Central memory CD4-positive, alpha-beta T cell (primary cell): ENCODE measurements at regions not wholly inside any gene's neighbourhood (a gene's known extent, or its start where the extent isn't known, plus 50 kb on each side); places are given as distances from the start of the nearest gene placed in this dataset.
"Not testable (repeated sequence)": the region's sequence is repeated elsewhere in the genome, so short reads cannot be mapped to it uniquely, and the experiment has no call there.

Experiments used
- DNase-seq: peaks from one replicate; pipeline ENCODE4 v3.0.0; 2022

DNA sequence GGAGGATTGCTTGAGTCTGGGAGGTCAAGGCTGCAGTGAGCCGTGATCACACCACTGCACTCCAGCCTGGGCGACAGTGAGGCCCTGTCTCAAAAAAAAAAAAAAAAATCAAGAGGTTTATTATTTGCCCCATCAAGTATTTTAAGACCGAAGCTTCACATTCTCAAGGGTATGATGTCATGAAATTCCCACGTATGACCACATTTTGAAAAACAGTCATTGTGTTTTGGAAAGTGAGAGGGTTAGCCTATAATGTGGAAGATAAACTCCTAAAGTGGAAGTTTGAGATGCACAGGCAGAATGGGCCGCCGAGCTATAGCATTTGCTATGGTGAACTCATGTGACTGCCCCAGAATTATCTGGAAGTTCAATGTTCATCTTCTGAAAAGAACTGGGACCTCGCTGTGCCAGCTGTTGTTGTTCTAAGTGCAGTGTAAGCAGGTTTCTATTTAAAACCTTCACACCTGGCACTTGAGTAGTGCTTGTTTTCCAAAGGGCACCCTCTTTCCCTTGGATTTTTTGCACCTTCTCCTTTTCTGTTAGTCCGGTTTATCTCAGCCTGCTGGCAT lies 96.9 kb upstream of the SLC25A33 start:
- DNase-seq = no peak

DNA sequence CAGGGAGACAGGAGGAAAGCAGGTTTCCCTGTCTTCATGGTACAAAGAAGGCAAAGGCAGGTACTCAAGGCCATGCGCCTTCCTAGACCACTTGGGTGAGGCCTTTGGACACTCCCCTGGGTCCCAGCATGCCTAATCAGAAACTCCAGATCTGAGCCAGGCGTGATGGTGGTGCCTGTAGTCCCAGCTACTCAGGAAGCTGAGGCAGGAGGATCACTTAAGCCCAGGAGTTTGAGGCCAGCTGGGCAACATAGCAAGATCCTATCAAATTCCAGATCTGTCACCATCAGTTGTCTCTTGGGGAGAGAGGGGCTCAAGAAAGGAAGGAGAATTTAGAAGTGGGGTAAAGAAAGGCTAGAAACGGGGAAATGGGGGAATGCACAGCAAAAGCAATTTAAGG lies 96.3 kb upstream of the SLC25A33 start:
- no peak for DNase-seq

DNA sequence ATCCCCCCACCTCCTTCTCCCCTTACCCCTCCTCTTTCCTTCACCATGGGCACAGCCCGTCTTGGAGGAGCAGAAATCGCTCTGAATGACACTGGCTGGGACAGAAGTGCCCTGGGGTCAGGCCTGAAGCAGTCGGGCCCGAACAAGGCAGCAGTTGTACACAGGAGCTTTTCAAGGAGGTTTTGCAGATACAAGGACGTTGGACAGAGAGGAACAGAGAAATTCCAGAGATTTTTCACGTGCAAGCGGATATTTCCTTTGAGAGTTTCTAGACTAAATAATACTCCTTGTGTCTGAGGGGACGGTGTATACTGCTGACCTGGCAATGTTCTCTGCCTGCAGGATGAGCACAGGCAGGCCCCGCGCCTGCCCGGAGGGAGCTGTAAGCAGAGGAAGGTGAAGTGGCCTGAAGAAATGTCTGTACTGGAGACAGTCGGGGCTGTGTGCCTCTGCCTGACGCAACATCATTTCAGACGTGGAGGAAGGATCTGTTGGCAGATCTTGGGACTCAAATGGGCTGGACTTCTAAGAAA lies 95.3 kb upstream of the SLC25A33 start:
- DNase-seq = no peak

DNA sequence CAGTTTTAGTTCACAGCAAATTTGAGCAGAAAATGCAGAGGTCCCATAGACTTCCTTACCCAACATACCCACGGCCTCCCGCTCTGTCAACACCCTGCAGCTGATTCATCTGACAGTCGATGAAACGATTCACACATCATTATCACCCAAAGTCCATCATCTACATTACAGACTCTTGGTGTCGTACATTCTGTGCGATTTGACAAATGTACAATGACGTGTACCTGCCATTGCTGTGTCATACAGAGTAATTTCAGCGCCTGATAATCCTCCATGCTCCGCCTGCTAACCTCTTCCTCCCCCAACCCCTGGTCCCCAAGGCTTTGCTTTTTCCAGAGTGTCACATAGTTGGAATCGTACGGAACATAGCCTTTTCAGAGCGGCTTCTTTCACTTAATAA lies 94.7 kb upstream of the SLC25A33 start:
- DNase-seq = no peak

DNA sequence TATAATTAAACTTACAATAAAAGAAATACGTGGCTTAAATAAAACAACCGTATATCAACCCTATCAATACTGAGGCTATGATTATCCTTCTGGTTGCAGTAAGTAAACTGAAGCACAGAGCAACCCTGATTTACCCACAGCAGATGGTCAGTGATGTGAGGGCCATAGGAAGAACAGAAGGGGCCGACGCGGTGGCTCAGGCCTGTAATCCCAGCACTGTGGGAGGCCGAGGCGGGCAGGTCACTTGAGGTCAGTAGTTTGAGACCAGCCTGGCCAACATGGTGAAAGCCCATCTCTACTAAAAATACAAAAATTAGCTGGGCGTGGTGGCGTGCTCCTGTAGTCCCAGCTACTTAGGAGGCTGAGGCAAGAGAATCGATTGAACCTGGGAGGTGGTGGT lies 94.2 kb upstream of the SLC25A33 start:
- not testable (repeated sequence) for DNase-seq

DNA sequence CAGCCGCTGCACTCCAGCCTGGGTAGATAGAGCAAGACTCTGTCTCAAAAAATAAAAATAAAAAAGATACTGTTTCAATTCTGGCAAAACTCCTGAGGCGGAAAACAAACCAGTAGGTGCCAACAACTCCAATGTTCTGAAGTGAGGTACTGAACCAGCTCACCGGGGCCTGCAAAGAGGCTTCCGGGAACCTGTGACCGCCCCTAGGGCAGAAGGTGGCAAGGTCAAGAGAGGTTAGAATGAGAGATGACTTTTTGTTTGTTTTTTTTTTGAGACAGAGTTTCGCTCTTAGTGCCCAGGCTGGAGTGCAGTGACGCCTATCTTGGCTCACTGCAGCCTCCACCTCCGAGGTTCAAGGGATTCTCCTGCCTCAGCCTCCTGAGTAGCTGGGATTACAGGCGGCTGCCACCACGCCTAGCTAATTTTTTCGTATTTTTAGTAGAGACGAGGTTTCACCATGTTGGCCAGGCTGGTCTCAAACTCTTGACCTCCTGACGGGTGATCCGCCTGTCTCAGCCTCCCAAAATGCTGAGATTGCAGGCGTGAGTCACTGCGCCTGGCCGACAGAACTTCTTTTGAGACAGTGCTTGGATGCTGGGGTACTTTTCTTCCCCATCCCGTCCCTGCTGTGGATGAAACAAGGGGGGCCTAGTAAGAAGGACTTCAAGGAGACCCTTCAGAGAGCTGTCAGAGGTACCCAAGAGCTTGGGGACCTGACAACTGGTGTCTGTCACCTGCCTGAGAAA lies 91.9 kb upstream of the SLC25A33 start:
- no peak for DNase-seq

DNA sequence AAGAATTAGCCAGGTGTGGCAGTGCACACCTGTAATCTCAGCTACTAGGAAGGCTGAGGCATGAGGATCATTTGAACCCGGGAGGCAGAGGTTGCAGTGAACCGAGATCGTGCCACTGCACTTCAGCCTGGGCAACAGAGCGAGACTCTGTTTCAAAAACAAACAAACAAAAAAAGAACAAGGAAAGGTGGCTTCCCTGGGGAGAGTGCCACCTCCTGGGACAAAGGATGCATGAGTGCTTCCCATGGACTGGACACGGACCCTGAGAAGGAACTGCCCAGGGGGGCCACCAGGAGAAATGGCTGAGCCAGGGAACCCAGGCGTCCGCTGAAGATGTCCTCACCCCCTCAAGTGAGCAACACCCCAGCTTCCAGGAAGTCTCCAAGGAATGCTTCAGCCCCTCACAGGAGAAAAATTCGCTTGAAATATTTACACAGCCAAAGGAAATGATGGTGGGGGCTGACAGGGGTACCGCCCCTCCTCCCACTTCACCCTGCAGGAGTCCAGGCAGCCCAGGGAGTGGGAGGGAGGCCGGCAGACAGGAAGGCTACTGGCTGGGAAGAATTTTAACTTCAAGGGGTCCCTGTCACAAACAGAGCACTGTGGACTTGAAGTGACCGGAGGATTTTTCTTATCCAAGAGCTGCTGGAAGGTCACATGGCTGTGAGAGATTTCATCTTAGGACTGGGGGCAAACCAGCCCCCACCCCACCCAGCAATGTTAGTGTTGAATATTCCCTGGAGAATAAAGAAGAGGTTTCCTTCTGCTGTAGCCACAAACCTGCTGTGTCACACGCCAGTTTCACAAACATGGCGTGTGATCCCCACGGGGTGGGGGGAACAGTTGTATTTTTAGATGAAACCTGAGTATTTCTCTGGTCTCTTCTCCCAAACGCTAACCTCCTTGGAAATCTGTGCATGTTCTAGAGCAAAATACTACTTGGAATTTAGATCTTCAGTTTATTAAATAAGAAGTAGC lies 90.8 kb upstream of the SLC25A33 start:
- DNase-seq = no peak

DNA sequence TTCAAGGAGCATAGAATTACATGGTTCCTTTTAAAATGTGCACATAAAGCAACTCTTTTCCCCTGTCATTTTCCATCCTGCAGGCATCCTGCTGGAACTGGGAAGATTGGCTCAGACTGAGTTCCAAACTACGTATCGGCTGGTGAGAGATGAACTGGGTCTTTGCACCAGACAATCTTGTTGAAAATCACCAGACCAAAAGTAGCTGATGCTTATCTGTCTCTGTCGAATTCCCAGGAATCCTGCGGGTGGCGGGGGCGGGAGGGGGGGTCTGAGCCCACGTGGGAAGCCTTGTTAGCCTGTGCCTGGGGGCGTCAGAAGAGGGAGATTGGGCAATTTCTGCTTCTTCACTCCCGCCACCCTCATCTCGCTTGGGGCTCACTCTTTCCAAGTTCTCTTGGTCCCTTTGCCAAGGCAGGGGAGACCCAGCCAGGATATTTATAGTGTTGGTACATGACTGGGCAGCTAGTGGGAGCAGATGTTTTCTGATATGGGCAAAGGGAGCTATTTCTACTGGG lies 90.1 kb upstream of the SLC25A33 start:
- DNase-seq = no peak

DNA sequence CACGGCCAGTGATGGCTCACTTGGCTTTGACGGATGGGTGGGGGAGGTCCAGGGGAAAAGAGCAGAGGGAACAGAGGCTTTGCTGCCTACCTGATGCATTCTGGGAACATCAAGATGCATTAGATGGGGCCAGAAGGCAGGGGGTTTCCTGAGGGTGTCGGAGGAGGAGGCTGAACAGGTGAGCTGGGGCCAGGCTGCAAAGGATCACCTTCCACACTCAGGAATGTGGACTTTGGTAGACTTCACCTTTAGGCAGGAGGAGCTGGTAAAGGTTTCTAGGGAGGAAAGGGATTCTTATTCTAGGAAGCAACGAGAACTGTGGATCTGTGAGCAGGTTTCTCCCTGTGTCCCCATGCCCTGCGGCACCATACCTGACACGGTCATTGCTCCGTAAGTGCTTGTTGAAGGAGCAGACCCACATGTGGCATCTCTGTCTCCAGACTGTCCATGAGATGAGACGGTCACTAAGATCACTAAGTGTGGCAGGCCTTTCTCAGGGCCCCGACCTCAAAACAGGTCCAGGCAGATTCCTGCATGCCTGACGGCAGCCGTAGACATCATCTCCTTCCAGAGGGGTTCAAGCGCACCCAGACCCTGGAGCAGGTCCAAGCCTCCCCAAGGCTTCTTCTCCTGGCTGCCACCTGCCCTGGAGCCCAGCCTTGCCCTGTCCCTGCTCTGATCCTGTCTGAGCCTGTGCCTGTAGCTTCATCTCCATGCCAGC lies 89.1 kb upstream of the SLC25A33 start:
- DNase-seq = no peak

DNA sequence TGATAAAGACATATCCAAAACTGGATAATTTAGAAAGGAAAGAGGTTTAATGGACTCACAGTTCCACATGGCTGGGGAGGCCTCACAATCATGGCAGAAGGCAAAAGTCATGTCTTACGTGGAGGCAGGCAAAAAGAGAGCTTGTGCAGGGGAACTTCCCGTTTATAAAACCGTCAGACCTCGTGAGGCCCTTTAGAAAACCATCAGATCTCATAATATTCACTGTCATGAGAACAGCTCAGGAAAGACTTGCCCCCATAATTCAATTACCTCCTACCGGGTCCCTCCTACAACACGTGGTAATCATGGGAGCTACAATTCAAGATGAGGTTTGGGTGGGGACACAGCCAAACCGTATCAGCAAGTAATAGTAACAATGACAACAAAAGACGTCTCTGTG lies 88.2 kb upstream of the SLC25A33 start:
- DNase-seq = no peak

DNA sequence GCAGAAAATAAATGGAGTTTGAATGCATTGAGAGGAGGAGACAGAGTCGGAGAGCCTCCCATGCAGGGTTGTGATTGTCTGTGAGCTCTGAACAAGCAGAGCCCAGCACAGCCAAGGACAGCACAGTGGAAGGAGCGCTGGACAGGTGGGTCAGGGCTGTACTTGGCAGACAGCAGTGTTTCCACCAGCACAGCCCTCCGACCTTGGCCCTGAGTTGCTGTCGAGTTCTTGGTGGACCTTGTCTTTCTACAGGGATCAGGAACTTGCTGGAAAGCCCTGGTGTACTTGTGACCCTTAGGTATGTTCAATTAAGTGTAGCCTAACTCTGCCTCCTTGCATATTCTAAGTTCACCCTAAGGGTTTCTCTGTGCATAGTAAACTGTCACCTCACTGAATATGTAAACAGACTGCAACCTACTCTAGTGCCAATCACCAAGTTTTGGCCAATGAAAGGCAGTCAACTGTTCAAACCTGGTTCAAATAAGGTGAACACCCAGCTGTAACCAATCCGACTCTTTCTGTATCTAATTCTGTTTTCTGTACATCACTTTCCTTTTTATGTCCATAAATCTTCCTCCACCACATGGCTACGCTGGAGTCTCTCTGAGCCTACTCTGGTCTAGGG lies 86.6 kb upstream of the SLC25A33 start:
- no peak for DNase-seq

DNA sequence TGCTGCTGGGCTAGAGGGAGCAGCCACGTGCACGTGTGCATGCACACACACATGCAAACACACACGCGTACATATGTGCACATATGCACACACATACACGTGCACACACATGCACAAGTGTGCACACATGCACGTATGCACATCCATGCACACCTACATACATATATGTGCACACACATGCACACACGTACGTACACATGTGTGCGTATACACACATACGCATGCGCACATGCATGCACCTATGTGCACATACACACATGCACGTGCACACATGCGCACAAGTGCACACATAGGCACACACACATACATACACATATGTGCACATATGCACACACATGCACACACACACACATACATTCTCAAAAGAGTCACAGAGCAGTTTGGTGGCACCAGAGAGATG lies 85.9 kb upstream of the SLC25A33 start:
- no peak for DNase-seq

DNA sequence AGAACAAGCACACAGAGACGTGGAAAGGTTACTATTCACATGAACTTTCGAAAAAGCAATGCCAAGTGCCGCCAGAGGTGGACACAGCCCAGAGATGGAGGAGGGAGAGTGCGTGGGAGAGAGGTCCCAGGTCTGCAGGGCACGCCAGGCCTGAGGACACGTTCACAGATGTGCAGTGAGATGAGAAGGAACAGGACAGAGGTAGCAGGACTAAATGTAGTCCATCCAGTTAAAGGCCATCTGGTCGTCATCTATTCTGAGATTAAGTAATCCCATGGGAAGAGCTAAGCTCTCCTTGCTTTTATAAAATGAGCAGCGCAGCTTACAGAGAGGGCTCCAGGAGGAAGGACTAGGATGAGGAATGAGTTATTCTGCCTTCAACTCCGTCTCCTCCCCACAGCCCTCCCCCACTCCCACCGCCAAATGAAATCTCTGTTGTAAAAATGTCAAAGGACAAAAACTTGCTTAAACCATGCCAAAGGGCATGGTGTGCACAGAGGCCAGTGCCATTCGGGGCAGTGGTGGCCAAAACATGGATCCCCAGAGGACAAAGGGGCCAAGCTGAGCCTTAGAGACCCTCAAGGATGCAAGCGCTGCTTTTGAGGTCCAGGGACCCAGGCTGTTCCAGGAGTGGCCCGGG lies 85.4 kb upstream of the SLC25A33 start:
- no peak for DNase-seq

DNA sequence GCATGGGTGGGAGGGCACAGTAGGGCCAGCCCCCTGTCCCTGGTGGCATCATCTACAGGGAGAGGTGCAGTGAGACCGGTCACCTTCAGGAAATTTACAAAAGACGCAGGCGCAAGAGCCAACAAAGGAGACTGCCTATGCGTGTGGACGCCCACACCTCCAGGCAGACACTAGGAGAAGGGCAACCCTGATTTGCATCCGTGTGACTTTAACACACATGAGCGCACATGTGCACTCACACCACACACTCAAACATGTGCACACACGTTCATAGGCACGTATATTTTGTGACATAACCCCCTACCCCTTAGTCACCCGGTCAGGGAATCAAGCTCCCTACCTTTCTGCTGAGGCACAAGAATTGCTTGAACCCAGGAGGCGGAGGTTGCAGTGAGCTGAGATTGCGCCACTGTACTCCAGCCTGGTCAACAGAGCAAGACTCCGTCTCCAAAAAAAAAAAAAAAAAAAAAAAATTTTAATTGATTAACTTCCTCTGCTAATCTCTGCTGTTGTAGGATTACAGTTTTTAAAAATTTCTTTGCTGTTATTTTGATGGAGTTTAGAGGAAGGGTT lies 84.7 kb upstream of the SLC25A33 start:
- no peak for DNase-seq

DNA sequence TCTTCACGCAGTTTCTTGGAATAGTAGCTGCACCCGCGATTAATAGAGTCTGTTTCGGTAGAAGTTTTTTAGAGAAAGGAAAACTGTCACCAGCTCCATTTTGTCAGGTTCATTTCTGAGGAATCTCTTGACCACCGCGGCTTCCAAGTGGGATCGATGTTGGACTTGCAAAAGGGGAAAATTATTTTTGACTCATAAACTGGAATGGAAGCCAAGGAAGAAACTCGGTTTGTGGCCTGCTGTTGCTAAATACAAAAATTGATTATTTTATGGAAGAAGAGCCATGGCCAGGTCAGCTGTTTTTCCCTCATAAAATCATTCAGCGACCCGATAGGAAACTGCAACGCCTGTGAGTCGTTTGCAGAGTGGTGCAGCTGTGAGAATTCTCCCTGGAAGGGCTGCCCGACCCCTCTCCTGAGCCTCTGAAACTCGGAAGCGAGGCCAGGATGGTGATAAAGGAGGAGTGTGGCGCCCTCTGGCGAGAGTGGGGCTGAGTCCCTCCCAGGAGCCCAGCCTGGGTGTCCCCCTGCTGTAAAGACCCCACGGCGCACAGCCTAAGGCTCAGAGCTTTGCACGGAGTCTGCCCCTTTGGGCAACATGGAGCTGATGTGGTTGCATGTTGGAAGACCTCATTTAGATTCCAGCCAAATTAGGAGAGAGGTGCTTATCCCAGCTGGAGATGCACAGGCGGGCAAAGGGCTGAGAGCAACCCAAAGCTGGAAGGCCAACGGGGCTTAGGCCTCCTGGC lies 83.6 kb upstream of the SLC25A33 start:
- peak; percentile 50 for DNase-seq

DNA sequence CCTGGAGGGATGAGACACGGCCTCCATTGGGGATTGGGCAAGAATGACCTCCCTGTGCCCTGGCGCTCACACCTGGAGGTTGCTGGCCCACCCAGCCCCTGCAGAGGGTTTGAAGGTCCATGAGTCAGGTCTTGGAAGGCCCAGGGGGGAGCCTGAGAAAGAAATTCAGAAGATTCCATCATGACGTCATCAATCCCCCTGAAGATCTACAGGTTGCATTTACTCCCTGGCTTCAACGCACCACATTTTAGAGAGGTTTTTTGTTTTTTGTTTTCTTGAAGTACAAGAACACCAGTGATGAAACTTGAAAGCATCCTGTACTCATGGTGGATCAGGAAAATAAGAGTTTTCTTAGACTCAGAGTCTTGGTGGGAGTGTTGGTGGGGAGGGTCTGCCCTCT lies 82.4 kb upstream of the SLC25A33 start:
- no peak for DNase-seq

DNA sequence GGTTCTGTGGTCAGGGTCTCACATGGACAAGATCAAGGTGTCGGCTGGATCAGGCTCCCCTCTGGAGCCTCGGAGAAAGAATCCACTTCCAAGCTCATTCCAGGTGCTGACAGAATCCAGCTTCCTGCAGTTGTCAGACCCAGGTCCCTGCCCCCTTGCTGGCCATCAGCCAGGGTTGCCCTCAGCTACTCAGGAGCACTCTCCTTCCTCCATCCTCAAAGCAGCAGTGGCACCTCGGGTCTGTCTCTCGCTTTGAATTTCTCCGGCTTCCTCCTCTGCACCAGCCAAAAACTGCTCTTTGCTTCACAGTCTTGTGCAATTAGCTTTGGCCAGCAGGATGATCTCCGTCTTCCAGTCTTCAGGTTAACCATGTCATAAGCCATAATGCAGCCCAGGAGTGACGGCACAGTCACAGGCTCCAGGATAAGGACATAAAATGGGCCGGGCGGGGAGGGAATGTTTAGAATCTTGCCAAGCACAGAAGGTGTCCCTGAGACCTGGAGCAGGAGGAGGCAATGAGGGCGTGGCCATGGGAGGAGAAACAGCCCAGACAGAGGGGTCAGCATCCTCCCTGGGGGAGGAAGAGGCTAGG lies 79.4 kb upstream of the SLC25A33 start:
- no peak for DNase-seq

DNA sequence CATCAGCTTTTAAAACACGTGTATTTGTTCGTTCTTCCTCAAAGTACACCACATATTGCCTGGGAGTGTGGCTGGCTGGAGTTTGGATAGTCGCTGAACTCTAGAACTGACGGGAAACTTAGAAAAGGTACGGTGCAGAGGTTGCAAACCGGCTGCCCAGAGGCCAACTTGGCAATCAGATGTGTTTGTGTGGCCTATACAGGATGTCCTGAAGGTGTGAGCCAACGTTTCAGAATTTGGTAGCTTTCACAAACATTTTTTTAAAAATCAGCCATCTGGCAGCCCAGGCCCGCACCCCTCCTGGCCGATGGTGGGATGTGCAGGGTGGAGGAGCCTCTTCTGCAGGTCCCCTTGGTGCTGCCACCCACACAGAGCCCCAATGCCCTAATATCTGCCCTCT lies 73.6 kb upstream of the SLC25A33 start:
- DNase-seq = no peak

DNA sequence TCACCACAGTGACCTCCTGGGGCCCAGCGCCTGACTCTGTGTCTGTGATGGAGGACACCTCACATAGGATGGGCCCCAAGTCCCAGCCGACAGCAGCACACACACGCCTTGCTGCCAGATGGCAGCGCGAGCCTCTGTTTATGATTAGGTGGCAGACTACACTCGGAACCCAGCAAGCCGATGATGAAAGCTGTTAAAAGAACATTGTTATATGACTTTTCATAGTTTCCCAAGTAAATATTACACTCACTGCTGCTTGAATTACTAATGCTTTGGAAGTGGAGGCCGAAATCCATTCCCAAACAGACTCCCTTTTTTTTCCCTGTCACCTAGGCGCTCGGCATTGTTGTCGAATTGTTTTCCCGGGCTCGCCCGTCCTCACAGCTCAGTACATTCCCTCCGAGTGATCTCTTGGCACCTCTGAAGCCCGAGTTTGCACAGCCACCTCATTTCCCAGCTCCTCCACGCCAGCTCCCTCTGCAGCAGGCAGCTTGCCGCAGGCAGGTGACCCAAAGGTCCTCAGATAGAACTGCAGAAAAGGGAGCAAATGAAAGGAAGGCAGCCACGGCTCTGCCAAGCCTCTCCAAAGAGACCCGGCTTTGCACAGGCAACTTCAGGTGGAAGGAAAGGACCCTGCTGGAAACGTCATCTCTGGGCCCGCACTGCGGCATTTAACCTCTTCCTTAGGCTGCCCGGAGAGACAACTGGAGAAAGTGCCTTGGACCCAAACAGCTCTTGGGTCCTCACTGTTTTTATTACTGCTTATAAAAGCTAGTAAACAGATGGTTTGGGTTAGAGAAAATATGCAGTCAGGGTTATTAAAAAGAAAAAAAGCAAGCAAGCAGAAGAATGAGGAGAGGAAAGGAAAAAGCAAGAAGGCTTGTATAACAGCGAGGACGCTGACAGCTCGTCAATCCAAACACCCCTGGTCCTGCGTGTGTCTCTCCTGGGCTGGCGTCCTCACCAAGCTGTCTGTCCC lies 72.2 kb upstream of the SLC25A33 start:
- DNase-seq = no peak
